Right lobe of liver (tissue), 6 donors: ENCODE measurements at regions not wholly inside any gene's neighbourhood (a gene's known extent, or its start where the extent isn't known, plus 50 kb on each side); places are given as distances from the start of the nearest gene placed in this dataset.

ENCODE experiments used
- ATAC-seq, 4 donors: fragments of 200-7000 bp; cut with Tn5 transposase; one replicate each; pipeline ENCODE4 v1.9.1; 2020; ENCODE audit warnings: mild to moderate bottlenecking in 4 of 4, moderate library complexity in 4 of 4
- DNase-seq, 3 donors: peaks; one replicate each; pipeline ENCODE4 v3.0.0-alpha.2; 2020
- H3K27ac ChIP-seq, 3 donors: fragments of 200-600 bp; one replicate each; pipeline ENCODE4 v1.8.0; 2022
- H3K27me3 ChIP-seq, 2 donors: fragments of 200-600 bp; one replicate each; pipeline ENCODE4 v1.8.0; 2022
- H3K36me3 ChIP-seq, 4 donors: fragments of 200-600 bp; sonication (generic) in 1 of 4; one replicate each; pipeline versions ENCODE4 v1.5.1 to v1.8.0; 2017 to 2022; ENCODE audit warnings: control low read depth in 1 of 4
- H3K4me1 ChIP-seq, 4 donors: fragments of 200-600 bp; sonication (generic) in 1 of 4; one replicate each; pipeline versions ENCODE4 v1.5.1 to v1.8.0; 2017 to 2022; ENCODE audit warnings: control low read depth in 1 of 4
- H3K4me3 ChIP-seq, 3 donors: fragments of 200-600 bp; one replicate each; pipeline ENCODE4 v1.8.0; 2022
- H3K9me3 ChIP-seq, 4 donors: fragments of 200-600 bp; sonication (generic) in 1 of 4; one replicate each; pipeline versions ENCODE4 v1.5.1 to v1.8.0; 2017 to 2022; ENCODE audit warnings: control low read depth in 1 of 4
- CTCF ChIP-seq, 4 donors: fragments of 200-600 bp in 3 of 4; fragments of 450-650 bp in 1 of 4; IDR thresholded peaks; one replicate each; pipeline versions ENCODE4 v1.5.1 to v1.8.0; 2016 to 2022; ENCODE audit warnings: antibody characterized with exemption in 4 of 4, mild to moderate bottlenecking in 2 of 4
- POLR2A ChIP-seq: fragments of 450-650 bp; IDR thresholded peaks from one replicate; pipeline ENCODE4 v1.6.1; 2017; ENCODE audit warnings: antibody characterized with exemption, mild to moderate bottlenecking
- WGBS: methylation state at CpG from one replicate; pipeline ENCODE4 v1.1.6; 2018; ENCODE audit warnings: low coverage, low lambda C conversion rate; ENCODE audit not compliant: insufficient coverage; ENCODE audit errors: missing lambda C conversion rate; 5-methylcytosine and 5-hydroxymethylcytosine counted together
- intact Hi-C, 2 donors: fragments of 100-400 bp; cut with DNase I; formaldehyde crosslinking; loops; one replicate each; pipeline versions ENCODE4 v1.11.2 to v1.14.1; 2022
- donor health status: DM: no; HTN: yes; CAD: no.
- donor health status: DM: no; HTN: no; CAD: no.
- donor health status: DM: no; HTN: no; CAD: no.
- donor health status: DM: no; HTN: yes; CAD: no.
- donor health status: DM: no; HTN: yes; CAD: no.

DNA sequence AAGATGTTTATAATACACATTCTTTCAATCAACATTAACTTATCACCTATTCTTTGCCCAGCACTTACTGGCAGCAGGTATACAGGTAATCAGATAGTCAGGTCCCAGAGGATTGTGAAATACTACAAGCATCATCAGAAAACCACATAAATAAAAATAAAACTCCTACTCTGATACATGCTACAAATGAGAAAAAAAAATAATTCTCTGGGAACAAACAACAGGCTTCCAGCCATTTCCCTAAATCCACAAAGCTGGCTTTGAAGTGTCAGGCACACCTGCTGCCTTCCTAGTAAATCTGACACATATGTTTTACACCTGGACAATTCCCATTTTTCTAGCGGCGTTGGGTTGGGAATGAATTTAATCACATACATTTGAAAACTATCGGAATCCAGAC, 384.5 kb upstream of the CDH4 start:
- Histone ChIP-seq H3K27ac (no peak overlapping the region), H3K4me1 (no peaks in the 10 kb centered on the region), H3K4me3 (no peak overlapping the region), H3K36me3 (no peaks in the 10 kb centered on the region), H3K27me3 (no peaks in the 10 kb centered on the region), H3K9me3 (no peaks in the 10 kb centered on the region)
- TF ChIP-seq POLR2A = no peak
- TF ChIP-seq CTCF (IDR thresholded peaks at IDR 0.05) = no peak
- 66% methylated on average over 3 of the region's 3 CpGs for WGBS
- intact Hi-C loops = no loop called here
- DNase-seq (no peak), ATAC-seq (no peak)

- Histone ChIP-seq H3K9me3 (no peaks in the 10 kb centered on the region), H3K27ac (no peak overlapping the region), H3K36me3 (no peaks in the 10 kb centered on the region), H3K27me3 (no peaks in the 10 kb centered on the region), H3K4me3 (no peak overlapping the region), H3K4me1 (no peaks in the 10 kb centered on the region)
- 67% methylated on average over 18 of the region's 22 CpGs for WGBS
- DNase-seq (no peak), ATAC-seq (no peak)
- TF ChIP-seq POLR2A (no peak), CTCF (IDR thresholded peaks at IDR 0.05) (no peak)
- intact Hi-C loops = no loop called here
Measured at GRCh38 chr20:60868316-60868891, 383.7 kb upstream of the CDH4 start.

DNA sequence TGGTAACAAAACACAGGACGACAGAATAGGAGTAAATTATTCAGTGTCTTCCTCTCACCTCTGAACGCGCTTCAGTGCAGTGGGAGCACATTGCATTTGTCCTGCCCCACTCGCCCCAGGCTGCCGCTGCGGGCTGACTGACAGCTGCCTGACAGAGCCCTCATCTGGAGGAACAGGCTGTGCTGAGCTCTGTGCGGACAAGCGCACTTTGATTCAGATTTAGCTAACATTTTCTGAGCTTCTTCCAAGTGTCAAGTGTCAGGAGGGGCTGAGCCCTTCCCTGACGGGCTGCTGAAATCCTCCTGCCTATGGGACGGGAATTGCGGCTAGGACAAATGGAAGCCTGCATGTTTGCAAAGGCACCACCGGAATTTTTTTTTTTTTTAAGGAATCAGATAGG, 383.0 kb upstream of the CDH4 start:
- ATAC-seq (no peak), DNase-seq (no peak)
- Histone ChIP-seq H3K27ac (no peak overlapping the region), H3K9me3 (no peaks in the 10 kb centered on the region), H3K27me3 (no peaks in the 10 kb centered on the region), H3K4me1 (no peaks in the 10 kb centered on the region), H3K36me3 (no peaks in the 10 kb centered on the region), H3K4me3 (no peak overlapping the region)
- WGBS = 36% methylated on average over 12 of the region's 12 CpGs
- no peak for TF ChIP-seq POLR2A
- TF ChIP-seq CTCF (IDR thresholded peaks at IDR 0.05) = no peak
- intact Hi-C loops = no loop called here

DNA sequence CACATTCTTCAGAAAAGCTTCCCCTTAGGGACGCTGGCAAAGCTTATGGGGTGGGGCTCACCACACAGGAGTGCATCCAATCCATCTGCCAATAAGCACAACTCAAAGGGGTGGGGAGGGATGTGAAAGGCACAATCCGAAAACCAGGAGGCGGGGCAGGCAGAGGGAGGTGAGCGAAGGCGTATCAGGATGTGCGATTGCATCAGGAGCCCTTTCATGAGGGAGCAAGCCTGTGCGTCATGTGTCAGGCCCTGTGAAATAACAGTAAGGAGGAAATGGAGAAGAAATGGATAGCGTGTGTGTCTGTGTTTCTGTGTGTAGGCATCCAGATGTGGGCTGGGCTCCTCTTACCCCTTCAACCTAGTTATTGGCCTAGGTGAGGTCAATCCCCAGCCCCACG, 382.4 kb upstream of the CDH4 start:
- Histone ChIP-seq H3K27ac (no peak overlapping the region), H3K36me3 (no peaks in the 10 kb centered on the region), H3K27me3 (no peaks in the 10 kb centered on the region), H3K4me1 (no peaks in the 10 kb centered on the region), H3K9me3 (no peaks in the 10 kb centered on the region), H3K4me3 (no peak overlapping the region)
- ATAC-seq (no peak), DNase-seq (no peak)
- WGBS = 46% methylated on average over 8 of the region's 9 CpGs
- intact Hi-C loops = no loop called here
- TF ChIP-seq POLR2A (no peak), CTCF (IDR thresholded peaks at IDR 0.05) (no peak)

GRCh38 chr20:60870040-60870439, 382.0 kb upstream of the CDH4 start:
- no peak overlapping the region for H3K27ac ChIP-seq
- ATAC-seq (no peak), DNase-seq (no peak)
- no peak overlapping the region for H3K4me3 ChIP-seq
- TF ChIP-seq CTCF (IDR thresholded peaks at IDR 0.05) = no peak
- no peak for TF ChIP-seq POLR2A
- WGBS = 70% methylated on average over 6 of the region's 7 CpGs
- no peaks in the 10 kb centered on the region for H3K9me3 ChIP-seq
- intact Hi-C loops = no loop called here
- H3K27me3 ChIP-seq = no peaks in the 10 kb centered on the region
- H3K36me3 ChIP-seq = no peaks in the 10 kb centered on the region
- no peaks in the 10 kb centered on the region for H3K4me1 ChIP-seq
